ENCODE measurements at regions not wholly inside any gene's neighbourhood (a gene's known extent, or its start where the extent isn't known, plus 50 kb on each side); places are given as distances from the start of the nearest gene placed in this dataset.

DNA sequence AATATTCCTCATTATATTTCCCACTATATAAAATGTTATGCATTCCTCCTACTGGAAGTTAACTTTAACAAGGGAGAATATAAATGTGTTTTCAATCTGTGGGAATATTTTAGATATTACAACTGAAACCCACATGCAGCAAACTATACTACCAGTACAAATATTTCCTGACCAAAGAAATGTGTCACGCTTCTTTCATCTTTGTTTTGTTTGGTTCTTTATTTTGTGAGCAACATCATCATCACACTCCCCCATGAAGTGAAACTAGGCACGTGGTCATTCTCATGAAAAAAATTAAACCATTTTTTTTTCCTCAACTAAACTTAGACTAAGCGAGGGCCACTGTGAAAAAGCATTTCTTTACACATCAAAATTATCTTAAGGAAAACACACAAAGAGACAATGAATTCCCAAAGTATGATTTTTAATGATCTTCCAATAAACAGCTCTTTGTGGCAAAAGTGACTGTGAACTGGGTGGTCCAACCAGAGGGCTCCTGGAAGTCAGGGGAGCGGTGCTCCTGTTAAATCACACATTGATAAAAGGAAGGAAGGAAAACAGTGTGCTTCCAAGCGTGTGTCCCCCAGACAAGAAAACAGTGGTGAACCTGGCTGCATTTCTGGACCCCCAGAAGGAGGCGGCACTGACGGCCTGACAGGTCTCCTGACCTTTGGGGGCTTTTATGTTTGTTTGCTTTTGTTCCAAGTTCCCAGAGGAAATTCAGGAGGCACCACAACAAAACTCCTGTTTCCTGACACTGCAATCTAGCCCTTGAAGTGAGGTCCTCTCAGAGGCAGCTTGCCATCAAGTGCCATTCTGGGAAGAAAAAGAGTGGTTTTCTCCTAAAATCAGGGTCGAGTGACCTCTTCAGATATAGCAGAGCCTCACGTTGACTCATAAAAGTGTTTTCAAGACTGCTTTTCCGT is 166.8 kb upstream of the FOXQ1 start:
- no peak for DNase-seq

DNA sequence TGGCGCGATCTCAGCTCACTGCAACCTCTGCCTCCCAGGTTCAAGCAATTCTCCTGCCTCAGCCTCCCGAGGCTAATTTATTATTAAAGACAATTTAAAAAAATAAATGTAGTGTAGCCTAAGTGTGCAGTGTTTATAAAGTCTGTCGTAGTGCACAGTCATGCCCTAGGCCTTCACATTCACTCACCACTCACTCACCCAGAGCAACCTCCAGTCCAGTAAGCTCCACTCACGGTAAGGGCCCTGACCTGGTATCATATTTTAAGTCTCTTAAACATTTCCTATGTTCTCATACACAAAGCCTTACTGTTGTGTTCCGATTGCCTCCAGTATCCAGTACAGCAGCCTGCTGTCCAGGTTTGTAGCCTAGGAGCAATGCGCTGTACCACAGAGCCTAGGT is 168.2 kb upstream of the FOXQ1 start:
- DNase-seq = no peak

DNA sequence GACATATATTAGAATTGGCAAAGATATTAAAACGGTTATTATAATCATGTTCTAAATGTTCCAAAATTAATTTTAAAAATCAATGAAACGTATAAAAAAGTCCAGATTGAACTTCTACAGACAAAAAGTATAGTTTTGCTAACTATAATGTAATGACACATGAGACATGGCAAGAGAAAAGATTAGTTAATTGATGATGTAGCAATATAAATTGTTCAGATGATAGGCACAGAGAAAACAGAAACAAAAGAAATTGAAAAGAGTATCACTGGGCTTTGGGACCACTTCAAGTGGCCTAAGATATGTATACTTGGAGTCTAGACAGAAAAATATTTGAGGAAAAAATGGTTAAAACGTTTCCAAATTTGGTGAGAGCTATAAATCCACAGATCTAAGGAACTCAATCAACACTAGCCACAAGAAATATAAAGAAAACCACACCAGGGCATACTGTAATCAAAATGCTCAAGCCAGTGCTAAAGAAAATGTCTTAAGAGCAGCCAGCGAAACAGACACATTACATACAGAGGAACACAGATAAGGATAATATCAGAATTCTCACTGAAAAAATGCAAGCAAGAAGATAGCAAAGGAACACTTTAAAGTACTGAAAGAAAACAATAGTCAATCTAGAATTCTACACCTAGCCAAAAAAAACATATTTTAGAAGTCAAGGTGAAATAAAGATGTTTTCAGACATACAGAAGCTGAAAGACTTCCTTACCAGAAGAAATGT is 172.6 kb upstream of the FOXQ1 start:
- DNase-seq = no peak

DNA sequence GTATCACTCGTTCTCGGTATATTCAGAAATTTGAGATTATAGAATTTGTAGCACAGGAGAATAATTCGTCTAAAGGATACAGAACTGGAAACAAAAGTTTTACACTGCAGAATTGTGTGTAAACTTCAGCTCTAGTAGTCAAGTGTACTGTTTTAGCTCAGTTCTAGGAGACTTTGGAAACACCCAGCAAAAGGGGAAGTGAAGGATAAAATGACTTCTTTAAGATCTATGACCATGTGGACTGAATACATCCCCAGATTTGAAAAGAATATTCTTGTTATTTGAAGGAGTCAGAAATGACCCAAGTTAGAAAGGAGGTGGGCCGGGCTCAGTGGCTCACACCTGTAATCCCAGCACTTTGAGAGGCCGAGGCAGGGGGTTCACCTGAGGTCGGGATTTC is 174.0 kb upstream of the FOXQ1 start:
- no peak for DNase-seq

DNA sequence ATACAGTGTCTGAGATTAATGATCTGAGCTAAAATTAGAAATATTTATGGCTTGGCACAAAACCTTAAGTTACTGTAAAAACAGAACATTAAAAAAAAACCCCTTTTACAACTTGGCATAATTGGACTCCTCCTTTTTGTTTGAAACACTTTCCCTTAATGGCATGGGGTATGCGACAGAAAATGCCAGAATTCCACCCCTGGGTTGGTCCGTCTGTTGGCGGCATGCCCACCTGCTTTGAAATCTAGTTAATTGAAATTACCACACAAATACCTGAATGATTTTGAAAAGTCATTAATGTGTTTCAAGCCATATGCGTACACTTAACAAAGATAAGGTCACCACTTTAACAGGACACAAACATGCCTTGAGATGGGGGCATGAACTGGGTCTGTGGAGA is 175.1 kb upstream of the FOXQ1 start:
- DNase-seq = no peak

DNA sequence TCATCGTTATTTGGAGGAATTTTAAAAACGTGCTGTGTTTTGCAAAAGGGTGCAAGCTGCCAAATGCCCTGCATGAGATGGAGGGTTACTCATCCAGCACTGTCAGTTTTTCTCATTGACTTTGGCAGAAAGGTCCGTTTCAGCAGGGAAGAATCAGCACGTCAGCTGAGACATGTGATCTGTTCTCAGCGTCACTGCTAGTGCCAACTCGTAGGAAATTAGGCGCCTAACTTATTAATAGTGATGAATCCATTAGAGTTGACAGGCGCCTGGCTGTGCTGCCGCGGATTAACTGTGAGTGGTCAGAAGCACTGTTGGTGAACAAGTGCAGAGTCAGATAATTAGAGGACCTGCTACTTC is 175.5 kb upstream of the FOXQ1 start:
- no peak for DNase-seq

DNA sequence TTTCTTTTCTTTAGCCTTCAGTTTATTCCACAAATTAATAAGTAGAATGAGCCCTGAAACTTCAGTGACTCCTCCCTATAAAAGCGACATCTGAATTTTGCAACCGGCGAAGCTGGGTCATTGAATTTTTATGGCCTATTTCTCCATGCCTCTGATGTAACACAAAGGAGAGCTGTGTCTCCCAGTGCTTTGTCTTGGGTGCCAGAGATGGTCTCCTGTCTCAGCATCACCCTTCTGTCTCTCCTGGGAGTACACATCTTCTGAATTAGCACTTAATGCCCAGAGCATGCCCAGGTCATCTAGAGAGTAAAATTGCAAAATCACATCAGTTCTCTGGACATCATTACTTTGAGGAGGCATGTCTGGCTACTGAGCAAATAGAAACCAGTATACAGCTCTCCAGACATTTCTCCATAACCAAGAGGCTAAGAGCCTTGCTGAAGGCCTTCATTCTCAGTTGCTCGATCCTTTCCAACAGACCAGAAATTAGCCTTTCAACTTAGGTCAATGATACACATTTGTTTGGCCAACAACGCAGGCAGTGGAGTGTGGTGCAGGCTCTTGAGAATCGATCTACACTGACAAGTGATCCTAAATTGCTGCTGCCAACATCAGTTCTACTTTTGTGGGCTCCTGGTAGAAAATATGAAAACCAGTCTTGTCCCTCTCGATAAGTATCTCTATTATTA is 176.0 kb upstream of the FOXQ1 start:
- DNase-seq = no peak

DNA sequence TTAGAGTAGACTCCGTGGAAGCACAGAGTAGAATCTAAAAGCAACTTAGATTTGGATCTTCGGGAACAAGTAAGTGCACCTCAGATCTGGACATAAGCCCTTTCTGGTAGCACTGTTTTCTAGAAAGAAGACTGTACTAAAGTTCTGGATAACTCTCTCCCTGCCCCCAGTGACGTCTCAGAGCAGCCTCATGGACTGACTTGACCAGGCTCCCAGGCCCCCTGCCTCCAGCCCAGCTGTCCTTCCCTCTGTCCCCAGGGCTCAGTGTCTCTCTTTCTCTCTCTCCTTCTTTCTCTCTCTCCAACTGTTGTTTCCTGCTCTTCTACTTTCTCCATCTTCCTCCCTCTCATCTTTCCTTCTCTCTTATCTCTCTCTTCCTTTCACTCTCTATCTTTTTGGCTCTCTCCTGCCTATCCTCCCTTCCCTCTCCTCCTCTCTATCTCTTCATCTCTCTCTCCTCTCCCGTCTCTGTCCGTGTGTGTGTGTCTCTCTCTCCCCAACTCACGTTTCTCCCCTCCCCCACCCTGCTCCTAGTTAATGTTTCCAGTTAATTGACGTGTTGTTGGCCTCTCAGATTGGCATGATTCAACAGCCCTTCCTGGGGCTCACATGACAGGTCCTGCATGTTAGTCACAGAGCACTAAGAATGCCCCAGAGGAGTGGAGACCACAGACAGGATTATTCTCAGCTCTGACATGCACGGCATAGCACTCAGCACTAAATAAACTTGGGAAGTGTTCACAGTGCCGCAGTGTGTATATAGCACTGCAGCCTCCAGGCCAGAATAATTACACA is 180.4 kb upstream of the FOXQ1 start:
- no peak for DNase-seq

DNA sequence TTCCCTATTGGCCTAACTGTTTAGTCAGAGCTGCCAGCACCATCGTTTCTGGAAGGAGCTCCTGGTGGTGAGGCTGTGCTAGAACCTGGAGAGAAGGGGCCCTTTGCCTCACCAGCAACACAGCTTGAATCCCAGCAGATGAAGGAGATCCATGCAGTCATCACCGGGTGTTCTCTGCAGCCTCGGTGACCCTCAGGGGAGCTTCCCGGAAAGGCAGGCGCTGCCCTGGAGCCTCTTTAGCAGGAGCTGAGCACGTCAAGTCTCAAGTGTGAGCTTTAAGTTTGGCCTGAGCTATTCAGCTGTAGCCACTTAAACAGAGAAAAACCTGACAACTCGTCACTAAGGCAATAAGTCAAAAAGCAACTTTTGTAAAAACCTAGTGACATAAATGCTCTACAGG is 181.2 kb upstream of the FOXQ1 start:
- DNase-seq = no peak

DNA sequence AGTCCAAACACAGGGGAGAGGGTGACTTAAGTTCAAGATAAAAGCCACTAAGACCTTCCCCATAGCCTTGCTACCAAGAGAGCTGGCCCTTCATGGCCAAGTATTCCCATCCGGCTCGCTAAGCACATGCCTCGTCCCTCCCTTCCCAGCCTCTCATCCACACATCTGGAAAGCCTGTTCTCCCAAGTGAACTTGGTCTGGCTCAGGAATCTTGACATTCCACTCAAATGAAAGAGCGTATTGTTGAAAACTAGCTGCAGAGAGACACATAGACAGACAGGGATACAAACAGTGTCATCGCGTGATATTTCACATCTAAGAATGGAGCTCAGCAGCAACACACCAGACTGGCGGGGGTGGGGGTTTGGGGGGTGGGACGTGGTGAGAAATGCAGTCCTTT is 182.8 kb upstream of the FOXQ1 start:
- DNase-seq = no peak

DNA sequence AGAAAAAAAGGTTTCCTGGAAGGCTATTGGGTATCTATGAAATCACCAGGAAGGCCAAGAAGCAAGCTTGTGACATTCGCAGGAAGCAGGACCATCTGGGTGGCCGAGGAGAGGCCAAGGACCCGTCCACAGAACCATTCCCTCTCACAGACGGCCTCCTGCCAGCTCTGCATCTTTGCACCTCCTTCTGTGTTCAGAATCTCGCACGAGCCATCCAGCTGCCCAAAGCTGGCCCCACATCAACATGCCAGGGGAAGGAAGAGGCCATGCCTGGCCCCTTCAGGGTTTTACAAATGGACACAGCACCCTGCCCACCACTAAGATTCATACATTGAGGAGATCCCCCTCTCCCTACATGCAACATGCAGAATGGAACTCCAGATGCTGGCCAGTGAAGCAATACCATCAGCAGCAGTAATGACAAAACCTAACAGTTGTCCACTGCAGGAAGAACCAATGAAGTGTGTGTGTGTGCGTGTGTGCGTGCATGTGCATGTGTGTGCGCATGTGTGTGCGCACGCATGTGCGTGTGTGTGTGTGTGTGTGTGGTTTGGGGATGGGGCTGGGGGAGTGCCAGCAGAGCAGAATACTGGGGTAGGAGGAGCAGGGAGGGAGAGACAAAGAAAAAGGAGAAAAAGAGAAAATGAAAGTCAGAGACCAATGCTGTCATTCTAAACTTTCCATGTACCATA is 184.2 kb upstream of the FOXQ1 start:
- no peak for DNase-seq

DNA sequence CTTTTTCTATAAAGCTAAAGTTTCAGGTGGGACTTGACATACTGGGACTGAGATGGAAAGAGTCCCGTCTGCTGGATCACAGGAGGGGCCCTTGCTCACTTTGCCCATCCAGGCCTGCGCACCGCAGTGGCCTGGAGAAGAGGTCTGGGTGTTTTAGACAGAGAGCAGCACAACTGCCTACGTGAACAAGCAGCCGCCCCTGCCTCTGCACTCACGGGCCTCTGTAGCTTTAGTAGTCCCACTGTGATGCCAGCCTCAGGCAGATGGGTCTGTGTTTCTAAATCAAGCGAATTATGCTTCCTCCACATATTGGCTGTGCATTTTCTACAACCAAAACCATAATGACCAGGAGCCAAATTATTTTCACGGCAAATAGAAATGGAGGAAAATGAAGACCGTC is 184.8 kb upstream of the FOXQ1 start:
- DNase-seq = no peak

DNA sequence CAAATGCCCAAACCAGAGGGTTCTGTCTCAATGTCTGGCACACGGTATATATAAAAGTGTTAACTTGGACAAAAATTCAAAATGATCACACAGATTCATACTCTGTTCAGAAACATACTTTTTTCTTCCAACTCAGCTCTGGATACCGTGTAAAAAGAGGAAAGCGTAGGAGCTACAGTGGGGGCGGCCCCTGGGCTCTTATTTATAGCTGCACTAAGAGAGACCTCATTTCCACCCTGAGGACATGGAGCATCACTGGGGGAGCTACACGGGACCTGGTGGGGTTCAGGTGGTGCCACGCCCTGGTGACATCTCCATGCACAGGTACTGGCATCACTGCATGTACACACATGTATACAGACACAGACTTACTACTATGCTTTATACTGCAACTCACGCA is 185.9 kb upstream of the FOXQ1 start:
- DNase-seq = no peak

DNA sequence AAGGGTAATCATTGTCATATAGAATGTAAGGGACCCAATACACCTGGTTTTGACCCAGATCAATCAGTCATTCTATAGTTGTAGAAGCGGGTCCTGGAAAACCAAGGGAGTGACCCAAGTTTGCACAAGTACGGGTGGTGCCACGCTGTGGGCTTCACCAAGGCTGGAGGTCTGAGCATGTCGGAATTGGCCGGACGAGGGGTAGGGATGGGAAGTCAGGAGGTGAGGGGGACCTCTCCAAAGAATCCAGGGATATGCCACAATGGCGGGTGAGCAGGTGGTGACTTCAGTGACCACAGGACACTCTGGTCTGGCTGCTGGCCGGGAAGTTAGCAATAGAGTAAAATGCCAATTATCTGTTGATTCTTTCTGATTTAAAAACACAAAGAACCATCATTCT is 186.6 kb upstream of the FOXQ1 start:
- no peak for DNase-seq

DNA sequence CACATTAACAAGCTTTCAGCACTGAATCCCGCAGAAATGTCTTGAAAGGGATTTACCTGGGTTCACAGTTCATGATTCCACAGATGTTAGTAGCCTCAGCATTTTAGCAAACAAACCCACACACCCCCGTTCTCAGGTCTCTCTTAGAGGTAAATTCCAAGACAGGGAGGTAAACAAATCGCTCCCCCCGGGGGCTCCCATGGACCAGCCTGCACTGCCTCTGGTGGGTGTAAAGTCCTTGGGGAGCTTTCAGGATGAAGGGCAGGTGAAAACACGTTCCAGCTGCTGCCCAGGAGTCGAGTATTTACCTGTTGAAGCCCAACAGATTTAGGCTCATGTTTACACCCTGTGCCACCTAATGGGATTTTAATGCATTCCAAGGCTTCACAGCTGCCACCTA is 187.0 kb upstream of the FOXQ1 start:
- DNase-seq = no peak

DNA sequence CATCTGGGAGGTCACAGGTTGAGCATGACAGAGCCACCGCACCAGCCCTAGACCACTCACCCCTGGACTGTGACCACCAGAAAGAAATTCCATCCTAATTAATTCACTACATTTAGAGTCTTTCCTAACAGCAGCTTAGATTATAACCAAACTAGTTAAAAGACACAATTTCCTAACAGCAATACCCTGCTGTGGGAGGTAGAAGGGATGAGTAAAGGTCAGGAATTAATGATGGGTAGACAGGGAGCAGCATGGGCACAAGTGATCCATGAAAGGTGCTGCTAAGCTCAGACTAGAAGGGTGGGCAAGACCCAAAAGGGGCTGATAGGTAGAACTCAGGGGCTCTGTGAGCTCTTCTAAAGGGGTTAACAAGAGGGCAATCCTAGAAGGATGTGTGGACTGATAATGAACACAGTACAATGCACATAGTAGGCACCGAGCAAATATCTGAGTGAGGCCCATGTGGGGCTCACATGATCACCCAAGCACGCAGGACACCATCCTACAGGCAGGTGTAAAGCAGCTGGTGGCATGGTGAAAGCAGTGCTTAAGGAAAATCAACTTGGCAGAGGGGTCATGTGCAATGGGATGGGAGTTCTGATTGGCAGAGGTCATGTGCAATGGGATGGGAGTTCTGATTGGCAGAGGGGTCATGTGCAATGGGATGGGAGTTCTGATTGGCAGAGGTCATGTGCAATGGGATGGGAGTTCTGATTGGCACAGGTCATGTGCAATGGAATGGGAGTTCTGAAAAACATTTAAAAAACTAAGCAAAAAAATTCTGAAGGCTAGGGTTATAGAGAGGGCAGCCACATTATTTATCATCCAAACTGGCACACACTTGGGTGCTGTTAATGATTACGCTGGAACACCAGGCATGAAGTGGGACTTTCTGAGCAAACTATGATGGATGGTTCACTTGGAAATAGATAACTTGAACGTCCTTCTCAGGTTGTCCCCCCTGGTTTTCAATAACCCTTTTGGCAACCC is 188.2 kb upstream of the FOXQ1 start:
- DNase-seq = no peak

DNA sequence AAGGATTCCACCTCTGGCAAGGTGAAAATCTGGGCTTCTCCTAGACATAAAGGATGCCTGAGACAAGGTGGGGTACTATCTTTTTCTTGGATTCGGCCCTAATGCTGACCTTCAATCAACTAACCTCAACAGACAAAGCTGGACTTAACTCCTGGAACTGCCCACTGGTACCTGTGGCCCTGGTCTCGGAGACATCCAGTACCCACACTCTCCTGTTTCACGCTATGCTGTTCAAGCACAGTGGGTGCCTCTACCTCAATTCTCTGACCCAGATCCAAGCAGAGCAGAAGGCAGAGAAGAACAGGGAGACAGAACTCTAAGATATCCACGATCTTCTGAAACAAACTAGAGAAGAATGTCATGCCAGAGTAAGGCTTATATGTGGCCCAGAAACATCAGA is 189.8 kb upstream of the FOXQ1 start:
- no peak for DNase-seq

DNA sequence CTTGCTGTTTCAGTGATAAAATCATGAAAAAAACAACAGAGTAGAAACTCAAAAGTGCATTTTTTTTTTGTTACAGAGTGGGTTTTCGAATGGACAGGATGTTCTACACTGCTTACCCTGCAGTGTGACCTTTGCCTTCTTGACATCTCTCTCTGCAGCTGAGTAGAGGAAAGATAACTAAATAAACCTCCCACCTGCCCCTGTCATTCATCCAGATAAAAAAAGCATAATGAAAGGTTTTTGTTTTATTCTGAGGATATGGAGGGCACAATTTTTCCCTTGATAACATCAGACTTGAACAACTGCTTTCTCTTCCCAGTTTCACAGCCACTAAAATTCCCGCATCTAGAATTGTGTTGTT is 193.6 kb upstream of the FOXQ1 start:
- DNase-seq = no peak

DNA sequence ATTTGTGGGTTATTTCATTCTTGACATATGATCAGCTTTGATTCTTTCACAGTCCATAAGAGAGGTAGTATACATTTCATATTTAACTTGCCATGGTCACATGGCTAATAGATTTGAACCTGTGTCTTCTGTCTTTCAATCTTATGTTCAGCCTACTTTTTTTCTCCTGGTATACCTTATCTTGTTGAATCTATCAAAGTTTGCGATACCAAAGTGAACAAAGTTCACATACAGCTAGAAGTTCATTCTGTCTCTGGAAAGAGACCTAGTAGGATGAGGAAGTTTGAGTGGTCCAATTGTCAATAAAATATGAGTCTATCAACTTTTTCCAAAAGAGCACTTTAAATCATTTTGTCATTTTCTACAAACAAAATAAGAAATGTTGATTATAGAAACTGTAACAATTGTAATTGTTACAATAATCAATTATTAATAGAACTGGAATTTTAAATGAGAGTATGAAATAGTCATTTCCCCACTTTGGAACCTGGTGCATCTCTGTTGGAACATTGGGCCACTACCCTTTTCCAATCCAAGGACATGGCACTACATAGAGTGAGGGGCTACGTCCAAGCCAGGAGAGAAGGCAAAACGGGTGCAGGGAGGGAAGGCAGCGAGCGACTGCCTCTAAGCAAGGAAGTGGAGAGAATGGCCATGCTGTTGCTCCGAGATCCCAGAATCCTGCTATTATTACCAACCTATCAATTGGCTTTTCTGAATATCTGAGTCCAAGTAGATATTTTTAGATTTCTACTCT is 194.2 kb upstream of the FOXQ1 start:
- no peak for DNase-seq

DNA sequence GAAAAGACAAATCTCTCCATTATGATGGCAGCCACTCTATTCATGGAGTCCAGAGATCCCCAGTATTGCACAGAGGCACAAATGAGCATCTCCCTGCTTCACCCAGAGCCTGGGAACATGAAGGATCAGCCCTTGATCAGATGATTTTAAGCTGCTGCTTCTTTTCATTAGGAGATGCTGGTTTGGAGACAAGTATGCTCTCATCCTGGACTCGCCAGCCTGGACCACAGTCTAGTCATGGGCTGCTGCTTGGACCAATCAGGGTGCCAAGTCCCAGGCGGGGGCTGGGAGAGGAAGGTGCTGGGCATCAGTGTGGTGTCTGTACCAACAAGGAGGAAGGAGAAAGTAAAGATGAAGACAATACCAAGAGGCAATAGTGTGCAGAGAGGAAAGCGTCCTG is 195.7 kb upstream of the FOXQ1 start:
- DNase-seq = no peak

All from activated CD8-positive, alpha-beta memory T cell treated with anti-CD3 and anti-CD28 coated beads, Interleukin-2, amount 50 U/mL, for 4 hours (primary cell).